ENCODE measurements at regions not wholly inside any gene's neighbourhood (a gene's known extent, or its start where the extent isn't known, plus 50 kb on each side); places are given as distances from the start of the nearest gene placed in this dataset.

DNA sequence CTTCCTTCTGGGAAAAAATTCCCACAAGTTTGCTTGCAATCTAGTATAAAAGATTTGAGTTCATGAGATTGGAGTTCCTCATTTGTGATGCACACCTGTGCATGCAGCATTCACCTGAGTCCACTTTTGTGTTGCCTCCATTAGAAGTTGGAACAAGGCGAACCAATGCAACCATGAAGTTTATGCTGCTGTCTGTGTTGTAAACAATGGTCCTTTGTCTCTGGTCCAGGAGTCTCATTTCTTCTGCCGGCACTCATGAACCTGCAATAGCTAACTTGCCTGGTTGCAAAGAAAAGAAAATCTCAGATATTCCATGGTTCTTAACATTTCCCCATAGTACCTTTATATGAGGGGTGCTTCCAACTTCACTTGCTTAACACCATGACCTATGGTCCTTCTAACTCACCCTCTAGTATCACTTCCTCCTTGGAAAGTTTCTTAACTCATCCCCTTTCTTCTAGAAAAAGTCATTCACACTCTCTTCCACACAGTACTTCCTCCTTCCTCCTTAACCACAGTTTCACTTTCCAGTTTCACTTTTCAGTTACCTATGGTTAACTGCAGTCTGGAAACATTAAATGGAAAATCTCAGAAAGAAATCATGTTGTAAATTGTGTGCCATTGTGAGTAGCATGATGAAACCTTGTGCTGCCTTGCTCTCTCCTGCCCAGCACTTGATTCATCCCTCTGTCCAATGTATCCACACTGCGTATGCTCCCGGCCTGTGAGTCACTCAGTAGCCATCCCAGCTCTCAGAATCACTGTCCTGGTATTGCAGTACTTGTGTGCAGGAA lies 128.8 kb upstream of the TRIB2 start:
- H3K27ac Mint-ChIP-seq (ENCODE audit: unreplicated experiment): no peak overlapping the region
- H3K4me3 Mint-ChIP-seq (ENCODE audit: unreplicated experiment): no peak overlapping the region
- TF ChIP-seq, protein P1, sequence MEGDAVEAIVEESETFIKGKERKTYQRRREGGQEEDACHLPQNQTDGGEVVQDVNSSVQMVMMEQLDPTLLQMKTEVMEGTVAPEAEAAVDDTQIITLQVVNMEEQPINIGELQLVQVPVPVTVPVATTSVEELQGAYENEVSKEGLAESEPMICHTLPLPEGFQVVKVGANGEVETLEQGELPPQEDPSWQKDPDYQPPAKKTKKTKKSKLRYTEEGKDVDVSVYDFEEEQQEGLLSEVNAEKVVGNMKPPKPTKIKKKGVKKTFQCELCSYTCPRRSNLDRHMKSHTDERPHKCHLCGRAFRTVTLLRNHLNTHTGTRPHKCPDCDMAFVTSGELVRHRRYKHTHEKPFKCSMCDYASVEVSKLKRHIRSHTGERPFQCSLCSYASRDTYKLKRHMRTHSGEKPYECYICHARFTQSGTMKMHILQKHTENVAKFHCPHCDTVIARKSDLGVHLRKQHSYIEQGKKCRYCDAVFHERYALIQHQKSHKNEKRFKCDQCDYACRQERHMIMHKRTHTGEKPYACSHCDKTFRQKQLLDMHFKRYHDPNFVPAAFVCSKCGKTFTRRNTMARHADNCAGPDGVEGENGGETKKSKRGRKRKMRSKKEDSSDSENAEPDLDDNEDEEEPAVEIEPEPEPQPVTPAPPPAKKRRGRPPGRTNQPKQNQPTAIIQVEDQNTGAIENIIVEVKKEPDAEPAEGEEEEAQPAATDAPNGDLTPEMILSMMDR (IDR thresholded peaks at IDR 0.05; ENCODE audit: partially characterized antibody, unreplicated experiment): no peak
- no peaks in the 10 kb centered on the region for H3K27me3 Mint-ChIP-seq (ENCODE audit: unreplicated experiment)
- H3K4me1 Mint-ChIP-seq (ENCODE audit: low read depth, unreplicated experiment): no peaks in the 10 kb centered on the region
- H3K36me3 Mint-ChIP-seq (ENCODE audit: unreplicated experiment): no peaks in the 10 kb centered on the region
- no peaks in the 10 kb centered on the region for H3K9me3 Mint-ChIP-seq (ENCODE audit: unreplicated experiment)
- no peak for DNase-seq

GRCh38 chr2:12588986-12589385 lies 127.8 kb upstream of the TRIB2 start:
- no peak overlapping the region for H3K4me3 Mint-ChIP-seq (ENCODE audit: unreplicated experiment)
- no peak for DNase-seq
- no peaks in the 10 kb centered on the region for H3K9me3 Mint-ChIP-seq (ENCODE audit: unreplicated experiment)
- TF ChIP-seq, protein P1 (IDR thresholded peaks at IDR 0.05; ENCODE audit: partially characterized antibody, unreplicated experiment): no peak
- no peaks in the 10 kb centered on the region for H3K27me3 Mint-ChIP-seq (ENCODE audit: unreplicated experiment)
- no peaks in the 10 kb centered on the region for H3K36me3 Mint-ChIP-seq (ENCODE audit: unreplicated experiment)
- no peak overlapping the region for H3K27ac Mint-ChIP-seq (ENCODE audit: unreplicated experiment)
- no peaks in the 10 kb centered on the region for H3K4me1 Mint-ChIP-seq (ENCODE audit: low read depth, unreplicated experiment)

GRCh38 chr2:12589802-12590320 lies 126.9 kb upstream of the TRIB2 start:
- TF ChIP-seq, protein P1 (IDR thresholded peaks at IDR 0.05; ENCODE audit: partially characterized antibody, unreplicated experiment): no peak
- Mint-ChIP-seq H3K4me3 (ENCODE audit: unreplicated experiment) (no peak overlapping the region), H3K36me3 (ENCODE audit: unreplicated experiment) (no peaks in the 10 kb centered on the region), H3K9me3 (ENCODE audit: unreplicated experiment) (no peaks in the 10 kb centered on the region), H3K27ac (ENCODE audit: unreplicated experiment) (no peak overlapping the region), H3K27me3 (ENCODE audit: unreplicated experiment) (no peaks in the 10 kb centered on the region), H3K4me1 (ENCODE audit: low read depth, unreplicated experiment) (no peaks in the 10 kb centered on the region)
- no peak for DNase-seq

- DNase-seq: no peak
- Mint-ChIP-seq H3K4me1 (ENCODE audit: low read depth, unreplicated experiment) (no peaks in the 10 kb centered on the region), H3K36me3 (ENCODE audit: unreplicated experiment) (no peaks in the 10 kb centered on the region), H3K9me3 (ENCODE audit: unreplicated experiment) (no peaks in the 10 kb centered on the region), H3K27ac (ENCODE audit: unreplicated experiment) (no peak overlapping the region), H3K4me3 (ENCODE audit: unreplicated experiment) (no peak overlapping the region), H3K27me3 (ENCODE audit: unreplicated experiment) (no peaks in the 10 kb centered on the region)
- TF ChIP-seq, protein P1 (IDR thresholded peaks at IDR 0.05; ENCODE audit: partially characterized antibody, unreplicated experiment): no peak
Measured at GRCh38 chr2:12592296-12592695, 124.4 kb upstream of the TRIB2 start.

DNA sequence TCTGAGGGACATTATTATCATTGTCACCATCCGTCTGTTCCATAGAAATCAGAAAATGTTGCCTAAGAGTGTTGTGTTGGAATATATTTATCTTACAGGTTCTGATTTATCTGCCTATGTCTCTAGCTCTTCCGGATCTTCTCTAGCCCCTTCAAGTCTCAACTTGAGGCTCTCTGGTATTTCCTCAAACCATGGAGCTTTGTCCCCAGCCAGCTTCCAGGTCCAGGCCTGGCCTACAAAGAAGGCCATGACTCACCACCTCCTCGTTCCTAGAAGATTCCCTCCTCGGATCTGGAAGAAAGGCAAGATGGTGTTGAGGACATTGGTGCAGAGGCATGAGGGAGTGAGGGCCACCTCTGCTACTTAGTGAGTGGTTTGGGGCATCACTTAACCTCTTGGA lies 122.1 kb upstream of the TRIB2 start:
- TF ChIP-seq, protein P1 (IDR thresholded peaks at IDR 0.05; ENCODE audit: partially characterized antibody, unreplicated experiment): no peak
- H3K36me3 Mint-ChIP-seq (ENCODE audit: unreplicated experiment): no peaks in the 10 kb centered on the region
- no peak for DNase-seq
- no peak overlapping the region for H3K27ac Mint-ChIP-seq (ENCODE audit: unreplicated experiment)
- no peaks in the 10 kb centered on the region for H3K9me3 Mint-ChIP-seq (ENCODE audit: unreplicated experiment)
- no peaks in the 10 kb centered on the region for H3K4me1 Mint-ChIP-seq (ENCODE audit: low read depth, unreplicated experiment)
- H3K27me3 Mint-ChIP-seq (ENCODE audit: unreplicated experiment): no peaks in the 10 kb centered on the region
- no peak overlapping the region for H3K4me3 Mint-ChIP-seq (ENCODE audit: unreplicated experiment)
